Activated T-helper 1 cell treated with anti-CD3 and anti-CD28 coated beads, Interleukin-12 subunit alpha, Interleukin-12 subunit beta, Interleukin-2, Interleukin-4 antibody, amounts not matched to agents 30 ng/mL and 10 ng/mL and 1 ng/mL, durations not matched to agents 14 hours and 24 hours and 36 hours (primary cell): ENCODE measurements at regions not wholly inside any gene's neighbourhood (a gene's known extent, or its start where the extent isn't known, plus 50 kb on each side); places are given as distances from the start of the nearest gene placed in this dataset.

Experiments used
- DNase-seq: peaks from one replicate; pipeline ENCODE4 v3.0.0; 2021; ENCODE audit warnings: low spot score
- H3K27ac Mint-ChIP-seq: one replicate; pipeline ENCODE4 v1.8.0; 2021; ENCODE audit warnings: mild to moderate bottlenecking, mixed read lengths
- H3K27me3 Mint-ChIP-seq: one replicate; pipeline ENCODE4 v1.8.0; 2022; ENCODE audit warnings: mild to moderate bottlenecking, moderate library complexity, mixed read lengths; ENCODE audit not compliant: insufficient read depth
- H3K36me3 Mint-ChIP-seq: one replicate; pipeline ENCODE4 v1.8.0; 2021; ENCODE audit warnings: low read depth, mixed read lengths
- H3K4me1 Mint-ChIP-seq: one replicate; pipeline ENCODE4 v1.8.0; 2021; ENCODE audit warnings: low read depth, mixed read lengths
- H3K4me3 Mint-ChIP-seq: one replicate; pipeline ENCODE4 v1.8.0; 2021; ENCODE audit warnings: mild to moderate bottlenecking, moderate library complexity, mixed read lengths
- H3K9me3 Mint-ChIP-seq: one replicate; pipeline ENCODE4 v1.8.0; 2021; ENCODE audit warnings: mixed read lengths
- intact Hi-C: fragments of 100-400 bp; cut with micrococcal nuclease; formaldehyde crosslinking; loops from one replicate; pipeline ENCODE4 v1.15.1; 2024

GRCh38 chr2:6785493-6785892 is 80.2 kb downstream of the CMPK2 start:
- Mint-ChIP-seq H3K4me1 (peaks cover 7% of the 10 kb centered on the region), H3K9me3 (no peaks in the 10 kb centered on the region), H3K27ac (no peak overlapping the region), H3K27me3 (peaks cover 2% of the 10 kb centered on the region), H3K36me3 (no peaks in the 10 kb centered on the region), H3K4me3 (no peak overlapping the region)
- intact Hi-C loops = no loop called here
- DNase-seq = no peak

- peaks cover 5% of the 10 kb centered on the region for H3K27me3 Mint-ChIP-seq
- H3K36me3 Mint-ChIP-seq = no peaks in the 10 kb centered on the region
- intact Hi-C loops = no loop called here
Measured at GRCh38 chr2:6787376-6787775, 78.3 kb downstream of the CMPK2 start.

GRCh38 chr2:6788614-6789013 is 77.1 kb downstream of the CMPK2 start:
- Mint-ChIP-seq H3K4me3 (no peak overlapping the region), H3K4me1 (no peaks in the 10 kb centered on the region), H3K36me3 (no peaks in the 10 kb centered on the region), H3K27me3 (peaks cover 5% of the 10 kb centered on the region), H3K9me3 (no peaks in the 10 kb centered on the region), H3K27ac (no peak overlapping the region)
- no peak for DNase-seq
- intact Hi-C loops = no loop called here

More at GRCh38 chr2:6787376-6787775, 78.3 kb downstream of the CMPK2 start:
- Mint-ChIP-seq H3K4me1 (no peaks in the 10 kb centered on the region), H3K27ac (no peak overlapping the region), H3K9me3 (no peaks in the 10 kb centered on the region), H3K4me3 (no peak overlapping the region)
- no peak for DNase-seq

- Mint-ChIP-seq H3K4me3 (no peak overlapping the region), H3K9me3 (no peaks in the 10 kb centered on the region), H3K27me3 (peaks cover 5% of the 10 kb centered on the region), H3K27ac (no peak overlapping the region), H3K36me3 (no peaks in the 10 kb centered on the region), H3K4me1 (no peaks in the 10 kb centered on the region)
- DNase-seq = no peak
- intact Hi-C loops = no loop called here
Measured at GRCh38 chr2:6789559-6790138, 76.1 kb downstream of the CMPK2 start.

GRCh38 chr2:6791682-6792081 is 74.0 kb downstream of the CMPK2 start:
- intact Hi-C loops = no loop called here
- H3K36me3 Mint-ChIP-seq = no peaks in the 10 kb centered on the region
- no peaks in the 10 kb centered on the region for H3K4me1 Mint-ChIP-seq
- no peak for DNase-seq
- H3K4me3 Mint-ChIP-seq = no peak overlapping the region
- H3K27me3 Mint-ChIP-seq = peaks cover 5% of the 10 kb centered on the region
- H3K9me3 Mint-ChIP-seq = no peaks in the 10 kb centered on the region
- no peak overlapping the region for H3K27ac Mint-ChIP-seq

GRCh38 chr2:6792883-6793282 is 72.8 kb downstream of the CMPK2 start:
- H3K36me3 Mint-ChIP-seq = no peaks in the 10 kb centered on the region
- H3K27ac Mint-ChIP-seq = no peak overlapping the region
- no peak overlapping the region for H3K4me3 Mint-ChIP-seq
- intact Hi-C loops = no loop called here
- H3K9me3 Mint-ChIP-seq = no peaks in the 10 kb centered on the region
- DNase-seq = no peak
- H3K4me1 Mint-ChIP-seq = no peaks in the 10 kb centered on the region
- H3K27me3 Mint-ChIP-seq = peaks cover 5% of the 10 kb centered on the region

- no peak overlapping the region for H3K4me3 Mint-ChIP-seq
- H3K4me1 Mint-ChIP-seq = no peaks in the 10 kb centered on the region
- H3K27ac Mint-ChIP-seq = no peak overlapping the region
- intact Hi-C loops = no loop called here
- H3K9me3 Mint-ChIP-seq = no peaks in the 10 kb centered on the region
- peaks cover 5% of the 10 kb centered on the region for H3K27me3 Mint-ChIP-seq
- DNase-seq = no peak
- H3K36me3 Mint-ChIP-seq = no peaks in the 10 kb centered on the region
Measured at GRCh38 chr2:6793371-6793770, 72.3 kb downstream of the CMPK2 start.

GRCh38 chr2:6793913-6794312 is 71.8 kb downstream of the CMPK2 start:
- Mint-ChIP-seq H3K9me3 (no peaks in the 10 kb centered on the region), H3K27me3 (peaks cover 4% of the 10 kb centered on the region), H3K4me3 (no peak overlapping the region), H3K27ac (no peak overlapping the region), H3K36me3 (no peaks in the 10 kb centered on the region), H3K4me1 (no peaks in the 10 kb centered on the region)
- DNase-seq = no peak
- intact Hi-C loops = no loop called here

GRCh38 chr2:6794448-6794847 is 71.3 kb downstream of the CMPK2 start:
- H3K27ac Mint-ChIP-seq = no peak overlapping the region
- no peaks in the 10 kb centered on the region for H3K4me1 Mint-ChIP-seq
- peaks cover 4% of the 10 kb centered on the region for H3K27me3 Mint-ChIP-seq
- no peak overlapping the region for H3K4me3 Mint-ChIP-seq
- H3K36me3 Mint-ChIP-seq = no peaks in the 10 kb centered on the region
- DNase-seq = no peak
- H3K9me3 Mint-ChIP-seq = no peaks in the 10 kb centered on the region
- intact Hi-C loops = no loop called here
